Right forelimb (tissue), 1 donor: ENCODE measurements at regions not wholly inside any gene's neighbourhood (a gene's known extent, or its start where the extent isn't known, plus 50 kb on each side); places are given as distances from the start of the nearest gene placed in this dataset.
"Not testable (repeated sequence)": the region's sequence is repeated elsewhere in the genome, so short reads cannot be mapped to it uniquely, and the experiment has no call there.

Source experiments
- DNase-seq: peaks from one replicate; pipeline ENCODE4 v3.0.0-alpha.2; 2018

DNA sequence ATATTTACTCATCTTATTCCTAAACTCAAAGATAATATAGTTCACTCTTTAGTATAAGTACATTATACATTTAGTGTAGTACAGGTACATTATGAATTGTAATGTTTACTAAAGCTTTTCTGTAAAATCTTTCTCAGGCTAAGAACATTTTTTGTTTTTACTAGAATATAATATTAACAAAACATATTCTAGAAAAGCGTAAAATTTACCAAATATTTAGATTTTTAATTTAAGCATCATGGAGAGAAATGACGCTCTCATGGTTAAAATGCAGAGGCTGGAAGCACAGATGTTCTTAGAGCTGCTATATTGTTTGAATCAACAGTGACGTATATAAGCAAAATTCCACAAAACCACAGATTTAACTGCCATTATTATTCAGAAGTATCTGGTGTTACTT is 54.7 kb upstream of the NBPF15 start:
- DNase-seq = not testable (repeated sequence)

DNA sequence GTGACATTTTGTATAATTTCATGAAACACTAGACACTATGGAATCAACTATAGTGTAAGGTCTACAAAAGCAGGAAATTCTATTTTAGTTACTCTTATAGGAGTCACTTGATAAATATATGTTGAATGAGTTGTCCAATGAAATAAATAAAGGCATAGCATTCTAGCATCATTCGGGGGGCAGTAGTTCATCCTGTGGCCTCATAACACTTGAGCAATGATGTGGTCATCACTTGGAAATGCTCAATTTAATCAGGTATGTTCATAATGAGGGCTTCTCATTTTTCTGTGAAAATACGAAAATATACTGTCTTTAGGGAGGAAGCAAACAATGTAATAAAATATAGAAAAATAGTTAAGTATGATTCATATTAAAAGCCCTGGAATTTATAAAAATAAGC is 55.4 kb upstream of the NBPF15 start:
- not testable (repeated sequence) for DNase-seq

DNA sequence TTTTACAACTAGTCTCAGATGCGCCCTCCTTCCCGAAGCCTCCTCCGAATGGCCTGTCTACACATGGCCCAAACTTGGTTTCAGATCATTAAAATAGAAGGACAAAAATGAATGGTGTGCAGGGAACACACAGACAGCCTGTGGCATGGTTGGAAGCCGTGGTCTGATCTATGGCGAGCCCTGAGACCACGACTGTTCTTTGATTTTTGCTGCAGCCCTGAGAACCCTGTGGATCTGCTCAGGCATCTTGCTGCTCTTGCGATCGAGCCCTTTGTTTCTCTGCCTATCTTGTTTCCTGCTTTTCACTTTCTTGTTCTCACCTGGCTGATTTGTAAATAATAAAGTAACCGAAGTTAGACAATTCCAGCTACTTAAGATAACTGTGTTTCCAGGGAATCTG is 57.0 kb upstream of the NBPF15 start:
- not testable (repeated sequence) for DNase-seq

GRCh38 chr1:144519528-144520189 is 58.2 kb upstream of the NBPF15 start:
- not testable (repeated sequence) for DNase-seq

DNA sequence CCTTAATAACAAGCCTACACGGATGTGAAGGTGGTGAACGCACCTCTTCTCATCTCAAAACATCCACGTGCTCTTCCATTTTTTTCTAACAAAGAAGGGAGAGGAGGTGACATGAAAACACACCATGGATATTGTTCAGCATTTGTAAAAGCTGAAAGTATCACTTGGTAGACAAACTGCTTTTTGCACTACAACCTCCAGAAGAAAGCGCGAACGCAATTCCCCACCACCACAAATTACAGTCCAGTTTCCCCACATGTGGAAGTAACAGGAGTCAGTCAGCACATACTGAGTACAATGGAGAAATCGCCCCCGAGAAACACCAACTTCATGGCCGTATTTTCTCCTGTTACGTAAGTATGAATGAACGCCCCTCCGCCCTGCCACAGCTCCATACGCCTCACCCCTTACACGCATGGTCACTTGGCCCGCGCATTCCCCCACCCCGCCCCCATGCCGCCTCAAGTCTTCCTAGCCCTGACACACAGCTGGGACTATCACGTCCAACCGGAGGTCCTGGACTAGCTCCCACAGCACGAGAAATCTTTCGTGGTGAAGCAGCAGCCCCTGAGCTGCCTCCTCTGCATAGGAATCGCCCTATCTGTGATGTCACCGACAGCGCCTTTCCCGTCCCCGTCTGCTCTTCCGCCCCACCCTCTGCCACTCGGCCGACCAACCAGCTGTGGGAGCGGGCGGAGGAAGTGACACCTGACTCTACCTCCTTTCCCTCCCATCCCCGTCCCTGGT is 62.4 kb upstream of the NBPF15 start:
- peak; percentile 42 for DNase-seq

DNA sequence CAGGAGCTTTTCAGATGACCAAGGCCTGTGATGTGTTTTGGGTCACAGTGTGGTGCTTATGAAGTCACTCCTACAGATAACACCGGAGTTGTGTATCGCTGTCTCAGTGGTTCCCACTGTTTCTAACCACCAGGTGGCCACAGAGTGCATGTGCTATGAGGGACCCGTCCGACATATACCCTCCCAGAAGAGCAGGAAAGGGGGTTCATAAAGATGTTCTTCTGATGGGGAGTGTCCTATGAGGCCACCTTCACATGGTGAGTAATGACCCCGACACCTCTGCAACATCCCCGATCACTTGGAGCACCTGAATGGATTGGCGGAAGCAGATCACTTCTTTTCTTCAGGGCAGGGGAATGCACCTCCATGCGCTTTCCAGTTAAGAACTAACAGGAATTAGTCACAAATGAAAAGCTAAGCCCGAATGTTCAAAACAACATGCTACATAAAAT is 60.5 kb upstream of the PPIAL4F start:
- not testable (repeated sequence) for DNase-seq

DNA sequence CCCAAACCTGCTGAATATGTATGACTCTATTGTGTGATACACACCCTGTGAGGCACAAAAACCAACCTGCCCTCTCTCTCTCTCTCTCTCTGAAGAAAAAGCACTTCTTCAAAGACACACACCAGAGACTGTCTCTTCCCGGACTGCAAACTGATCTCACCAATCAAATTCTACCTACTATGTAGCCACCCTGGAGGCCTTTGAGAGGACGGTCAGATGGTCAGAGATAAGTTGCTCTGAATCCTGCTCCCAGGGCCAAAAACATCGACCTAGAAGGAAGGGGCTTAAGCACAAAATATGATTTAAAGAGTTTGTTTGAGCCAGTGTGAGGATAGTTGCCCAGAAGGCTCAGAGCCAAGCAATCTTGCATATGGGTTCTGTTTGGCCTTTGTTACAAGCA is 59.2 kb upstream of the PPIAL4F start:
- not testable (repeated sequence) for DNase-seq

DNA sequence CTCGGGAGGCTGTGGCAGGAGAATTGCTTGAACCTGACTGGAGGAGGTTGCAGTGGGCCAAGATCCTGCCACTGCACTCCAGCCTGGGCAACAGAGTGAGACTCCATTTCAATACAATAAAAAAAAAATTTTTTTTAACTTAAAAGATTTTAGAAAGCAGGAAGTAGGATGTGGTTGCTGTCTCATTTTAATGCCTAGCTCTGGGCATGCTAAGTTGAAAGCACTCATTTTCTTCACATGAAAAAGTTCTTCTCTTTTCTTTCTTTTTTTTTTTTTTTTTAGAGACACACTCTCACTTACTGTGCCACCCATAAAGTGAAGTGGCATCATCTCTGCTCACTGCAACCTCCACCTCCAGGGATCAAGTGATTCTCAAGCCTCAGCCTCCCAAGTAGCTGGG is 58.4 kb upstream of the PPIAL4F start:
- not testable (repeated sequence) for DNase-seq

DNA sequence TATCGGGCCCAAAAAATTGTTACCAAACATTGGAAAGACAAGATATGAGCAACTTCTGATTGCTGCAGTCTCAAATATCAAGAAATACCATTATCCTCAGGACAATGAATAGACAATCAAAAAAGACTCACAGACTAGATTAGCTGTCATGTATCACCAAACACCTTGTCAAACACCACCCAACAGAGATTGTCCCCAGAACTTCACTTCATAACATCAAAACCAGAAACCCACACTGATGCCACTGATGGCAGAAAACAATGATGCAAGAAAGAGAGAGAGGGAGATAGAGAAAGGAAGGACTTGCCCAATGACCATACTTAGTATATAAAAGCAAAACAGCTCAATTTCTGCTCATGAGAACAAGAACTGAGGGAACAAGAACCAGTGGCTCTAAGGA is 56.0 kb upstream of the PPIAL4F start:
- not testable (repeated sequence) for DNase-seq

DNA sequence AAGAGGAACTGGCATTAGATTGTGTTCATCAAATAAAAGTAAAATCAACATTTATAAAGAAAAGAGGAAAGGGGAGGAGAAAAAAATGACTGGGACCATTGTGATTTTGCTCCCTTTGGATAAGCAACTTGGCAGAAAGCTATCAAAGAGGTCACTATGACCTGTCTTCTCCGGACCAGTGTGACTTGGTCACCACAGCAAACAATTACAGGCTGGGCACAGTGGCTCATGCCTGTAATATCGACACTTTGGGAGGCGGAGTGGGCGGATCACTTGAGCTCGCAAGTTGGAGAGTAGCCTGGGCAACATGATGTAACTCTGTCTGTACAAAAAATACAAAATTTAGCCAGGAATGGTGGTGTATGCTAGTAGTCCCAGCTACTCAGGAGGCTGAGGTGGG is 55.5 kb upstream of the PPIAL4F start:
- not testable (repeated sequence) for DNase-seq

GRCh38 chr1:144538736-144539135 is 54.0 kb upstream of the PPIAL4F start:
- DNase-seq = not testable (repeated sequence)

- DNase-seq = not testable (repeated sequence)
Measured at GRCh38 chr1:144539191-144539960, 53.3 kb upstream of the PPIAL4F start.
